H9 (cell line): ENCODE measurements at regions not wholly inside any gene's neighbourhood (a gene's known extent, or its start where the extent isn't known, plus 50 kb on each side); places are given as distances from the start of the nearest gene placed in this dataset.

Experiments used
- DNase-seq: peaks from one replicate; pipeline ENCODE4 v3.0.0-alpha.2; 2017
- H2AFZ ChIP-seq: one replicate; pipeline ENCODE4 v1.6.1; 2013; ENCODE audit warnings: mild to moderate bottlenecking, low read length, control low read depth, moderate library complexity
- H2AK5ac ChIP-seq: 2 replicates; pipeline ENCODE4 v1.6.1; 2013; ENCODE audit warnings: low read length, control low read depth, mixed read lengths; ENCODE audit not compliant: insufficient read length
- H2BK120ac ChIP-seq: one replicate; pipeline ENCODE4 v1.6.1; 2013; ENCODE audit warnings: low read depth, mild to moderate bottlenecking, low read length, control low read depth, inconsistent platforms; ENCODE audit not compliant: poor library complexity, severe bottlenecking
- H2BK12ac ChIP-seq: 2 replicates; pipeline ENCODE4 v1.6.1; 2013; ENCODE audit warnings: low read length, control low read depth, mixed read lengths, low read depth; ENCODE audit not compliant: insufficient read length
- H2BK15ac ChIP-seq: 2 replicates; pipeline ENCODE4 v1.6.1; 2013; ENCODE audit warnings: low read depth, low read length, control low read depth
- H2BK20ac ChIP-seq: one replicate; pipeline ENCODE4 v1.6.1; 2013; ENCODE audit warnings: low read depth, mild to moderate bottlenecking, low read length, control low read depth, inconsistent platforms; ENCODE audit not compliant: poor library complexity, severe bottlenecking
- H2BK5ac ChIP-seq: 2 replicates; pipeline ENCODE4 v1.6.1; 2013; ENCODE audit warnings: low read length, control low read depth, mixed read lengths; ENCODE audit not compliant: insufficient read length
- H3K14ac ChIP-seq: 2 replicates; pipeline ENCODE4 v1.6.1; 2013; ENCODE audit warnings: low read length, control low read depth; ENCODE audit not compliant: insufficient read depth
- H3K18ac ChIP-seq: 2 replicates; pipeline ENCODE4 v1.6.1; 2013; ENCODE audit warnings: low read depth, mild to moderate bottlenecking, mixed read lengths, low read length, control low read depth; ENCODE audit not compliant: insufficient read length
- H3K23ac ChIP-seq: 2 replicates; pipeline ENCODE4 v1.6.1; 2013; ENCODE audit warnings: low read length, control low read depth, mixed read lengths, low read depth; ENCODE audit not compliant: insufficient read length
- H3K23me2 ChIP-seq: 2 replicates; pipeline ENCODE4 v1.6.1; 2013; ENCODE audit warnings: low read depth, mild to moderate bottlenecking, mixed read lengths, low read length, control low read depth; ENCODE audit not compliant: insufficient read length, poor library complexity, severe bottlenecking
- H3K27ac ChIP-seq: 2 replicates; pipeline ENCODE4 v1.5.1; 2013; ENCODE audit warnings: low read length, control low read depth, mixed read lengths, low read depth; ENCODE audit not compliant: insufficient read length
- H3K27me3 ChIP-seq: 2 replicates; pipeline ENCODE4 v1.6.1; 2013; ENCODE audit warnings: low read length, control low read depth, inconsistent platforms; ENCODE audit not compliant: insufficient read depth
- H3K4ac ChIP-seq: 2 replicates; pipeline ENCODE4 v1.6.1; 2013; ENCODE audit warnings: low read depth, mild to moderate bottlenecking, control low read depth, inconsistent platforms, low read length, moderate library complexity
- H3K4me1 ChIP-seq: 2 replicates; pipeline ENCODE4 v1.6.1; 2013; ENCODE audit warnings: low read length, control low read depth, inconsistent platforms; ENCODE audit not compliant: insufficient read depth
- H3K4me2 ChIP-seq: 2 replicates; pipeline ENCODE4 v1.6.1; 2013; ENCODE audit warnings: low read length, control low read depth, mixed read lengths; ENCODE audit not compliant: insufficient read length, insufficient read depth
- H3K56ac ChIP-seq: 2 replicates; pipeline ENCODE4 v1.6.1; 2013; ENCODE audit warnings: low read depth, mild to moderate bottlenecking, mixed read lengths, low read length, control low read depth; ENCODE audit not compliant: insufficient read length
- H3K79me1 ChIP-seq: 2 replicates; pipeline ENCODE4 v1.6.1; 2013; ENCODE audit warnings: low read depth, mild to moderate bottlenecking, moderate library complexity, low read length, control low read depth, inconsistent platforms; ENCODE audit not compliant: insufficient read depth, poor library complexity, severe bottlenecking
- H3K79me2 ChIP-seq: 2 replicates; pipeline ENCODE4 v1.6.1; 2013; ENCODE audit warnings: low read length, control low read depth, inconsistent platforms; ENCODE audit not compliant: insufficient read depth
- H3K9ac ChIP-seq: 2 replicates; pipeline ENCODE4 v1.6.1; 2013; ENCODE audit warnings: low read length, control low read depth, mixed read lengths; ENCODE audit not compliant: insufficient read length; ENCODE audit errors: extremely low read depth
- H3K9me3 ChIP-seq: one replicate; pipeline ENCODE4 v1.6.1; 2013; ENCODE audit warnings: low read depth, low read length, inconsistent platforms; ENCODE audit not compliant: control insufficient read depth
- H3T11ph ChIP-seq: one replicate; pipeline ENCODE4 v1.6.1; 2013; ENCODE audit warnings: mild to moderate bottlenecking, low read length, control low read depth, inconsistent platforms
- H4K20me1 ChIP-seq: one replicate; pipeline ENCODE4 v1.6.1; 2013; ENCODE audit not compliant: control insufficient read depth, insufficient read length, insufficient read depth
- H4K5ac ChIP-seq: 2 replicates; pipeline ENCODE4 v1.6.1; 2013; ENCODE audit warnings: low read depth, mild to moderate bottlenecking, mixed read lengths, low read length, control low read depth; ENCODE audit not compliant: insufficient read length
- H4K8ac ChIP-seq: replicated peaks from 2 replicates; pipeline ENCODE4 v1.6.1; 2013; ENCODE audit warnings: low read length, control low read depth, mixed read lengths, low read depth; ENCODE audit not compliant: insufficient read length
- H4K91ac ChIP-seq: 2 replicates; pipeline ENCODE4 v1.6.1; 2013; ENCODE audit warnings: low read depth, mild to moderate bottlenecking, moderate library complexity, mixed read lengths, low read length, control low read depth; ENCODE audit not compliant: insufficient read length
- H3K27ac Mint-ChIP-seq, 3 experiments: 2 replicates in 2 of 3; 3 replicates in 1 of 3; pipeline ENCODE4 v1.8.0; 2020 to 2021; ENCODE audit warnings: mixed read lengths in 3 of 3, mild to moderate bottlenecking in 1 of 3, moderate library complexity in 1 of 3
- H3K27me3 Mint-ChIP-seq: 2 replicates; pipeline ENCODE4 v1.8.0; 2021; ENCODE audit warnings: low read depth, mild to moderate bottlenecking, moderate library complexity, mixed read lengths
- H3K36me3 Mint-ChIP-seq, 3 experiments: 2 replicates in 2 of 3; 3 replicates in 1 of 3; pipeline ENCODE4 v1.8.0; 2020 to 2021; ENCODE audit warnings: low read depth in 3 of 3, mixed read lengths in 3 of 3; ENCODE audit not compliant: insufficient read depth in 1 of 3
- H3K4me1 Mint-ChIP-seq, 2 experiments: 2 replicates each; pipeline ENCODE4 v1.8.0; 2020; ENCODE audit warnings: mixed read lengths in 2 of 2
- H3K4me3 Mint-ChIP-seq, 2 experiments: 2 replicates in 1 of 2; 3 replicates in 1 of 2; pipeline ENCODE4 v1.8.0; 2020 to 2021; ENCODE audit warnings: mild to moderate bottlenecking in 2 of 2, mixed read lengths in 2 of 2, moderate library complexity in 1 of 2
- H3K9me3 Mint-ChIP-seq, 2 experiments: 2 replicates in 1 of 2; 3 replicates in 1 of 2; pipeline ENCODE4 v1.8.0; 2020; ENCODE audit warnings: mild to moderate bottlenecking in 2 of 2, mixed read lengths in 2 of 2, moderate library complexity in 1 of 2
- CTCF ChIP-seq: fragments of 200-600 bp; sonication (generic); conservative IDR thresholded peaks from 3 replicates; pipeline ENCODE4 v1.8.0; 2021; ENCODE audit warnings: antibody characterized with exemption, mild to moderate bottlenecking
- WGBS: extraction: QIAGEN DNeasy Blood & Tissue Kit; methylation state at CpG from one replicate; pipeline ENCODE4 v1.1.7; 2013; ENCODE audit warnings: missing lambda C conversion rate, low lambda C conversion rate, mixed read lengths; ENCODE audit not compliant: insufficient read length; ENCODE audit errors: extremely low coverage; 5-methylcytosine and 5-hydroxymethylcytosine counted together

GRCh38 chr18:38879871-38880270 lies 1314.3 kb upstream of the CELF4 start:
- Histone ChIP-seq H3K14ac (no peak overlapping the region), H2AFZ (no peak overlapping the region), H3K9me3 (no peaks in the 10 kb centered on the region), H4K20me1 (no peaks in the 10 kb centered on the region), H3K27me3 (no peaks in the 10 kb centered on the region), H3K4ac (no peak overlapping the region), H3K9ac (no peak overlapping the region), H2BK15ac (no peak overlapping the region), H2BK120ac (no peak overlapping the region), H3K79me1 (no peaks in the 10 kb centered on the region), H3K4me1 (no peaks in the 10 kb centered on the region; the same call in 1 of the 2 replicates), H3K4me2 (no peak overlapping the region), H2BK20ac (no peak overlapping the region), H3K79me2 (no peaks in the 10 kb centered on the region), H2AK5ac (no peak overlapping the region), H3K56ac (no peak overlapping the region), H4K91ac (no peak overlapping the region), H2BK5ac (no peak overlapping the region), H3K23ac (no peak overlapping the region), H4K5ac (no peak overlapping the region), H3K23me2 (no peaks in the 10 kb centered on the region), H2BK12ac (no peak overlapping the region), H3T11ph (no peak overlapping the region), H3K18ac (no peak overlapping the region), H4K8ac (no peak overlapping the region), H3K27ac (no peak overlapping the region)
- no peak overlapping the region for H3K4me3 Mint-ChIP-seq
- no peaks in the 10 kb centered on the region for H3K27me3 Mint-ChIP-seq
- TF ChIP-seq CTCF = no peak
- H3K9me3 Mint-ChIP-seq = no peaks in the 10 kb centered on the region
- H3K36me3 Mint-ChIP-seq = no peaks in the 10 kb centered on the region
- H3K27ac Mint-ChIP-seq = no peak overlapping the region
- no CpG with 5 or more reads among the region's 1 CpG for WGBS
- peaks cover 4 to 6% of the 10 kb centered on the region in 2 experiments for H3K4me1 Mint-ChIP-seq
- no peak for DNase-seq
